ENCODE measurements at regions not wholly inside any gene's neighbourhood (a gene's known extent, or its start where the extent isn't known, plus 50 kb on each side); places are given as distances from the start of the nearest gene placed in this dataset.

DNA sequence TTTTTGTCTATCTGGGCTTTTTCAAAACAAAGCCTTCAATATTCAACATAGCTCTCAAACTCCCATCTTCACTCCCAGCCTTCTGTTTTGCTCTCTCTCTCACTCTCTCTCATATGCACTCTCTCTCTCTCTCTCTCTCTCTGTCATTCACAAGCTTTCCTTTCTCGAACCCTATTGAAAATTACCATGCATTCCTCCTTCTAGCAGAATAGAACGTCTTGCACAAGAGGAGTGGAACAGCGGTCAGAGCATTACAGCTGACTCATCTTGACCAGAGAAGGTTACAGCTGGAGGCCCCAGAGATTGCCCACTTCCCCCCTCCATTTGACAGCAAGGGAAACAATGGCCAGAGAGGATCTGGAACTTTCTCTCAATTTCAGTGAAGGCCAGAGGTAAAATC, 51.0 kb upstream of the LIFR start:
- TF ChIP-seq, protein P1, sequence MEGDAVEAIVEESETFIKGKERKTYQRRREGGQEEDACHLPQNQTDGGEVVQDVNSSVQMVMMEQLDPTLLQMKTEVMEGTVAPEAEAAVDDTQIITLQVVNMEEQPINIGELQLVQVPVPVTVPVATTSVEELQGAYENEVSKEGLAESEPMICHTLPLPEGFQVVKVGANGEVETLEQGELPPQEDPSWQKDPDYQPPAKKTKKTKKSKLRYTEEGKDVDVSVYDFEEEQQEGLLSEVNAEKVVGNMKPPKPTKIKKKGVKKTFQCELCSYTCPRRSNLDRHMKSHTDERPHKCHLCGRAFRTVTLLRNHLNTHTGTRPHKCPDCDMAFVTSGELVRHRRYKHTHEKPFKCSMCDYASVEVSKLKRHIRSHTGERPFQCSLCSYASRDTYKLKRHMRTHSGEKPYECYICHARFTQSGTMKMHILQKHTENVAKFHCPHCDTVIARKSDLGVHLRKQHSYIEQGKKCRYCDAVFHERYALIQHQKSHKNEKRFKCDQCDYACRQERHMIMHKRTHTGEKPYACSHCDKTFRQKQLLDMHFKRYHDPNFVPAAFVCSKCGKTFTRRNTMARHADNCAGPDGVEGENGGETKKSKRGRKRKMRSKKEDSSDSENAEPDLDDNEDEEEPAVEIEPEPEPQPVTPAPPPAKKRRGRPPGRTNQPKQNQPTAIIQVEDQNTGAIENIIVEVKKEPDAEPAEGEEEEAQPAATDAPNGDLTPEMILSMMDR (IDR thresholded peaks at IDR 0.05; ENCODE audit: low read depth, low read length, missing control alignments): no peak
- Histone ChIP-seq H3K27ac (peak overlapping the region; percentile 78), H3K4me3 (ENCODE audit: low read depth, low read length) (no peak overlapping the region), H3K27me3 (replicated peaks) (no peaks in the 10 kb centered on the region), H3K36me3 (replicated peaks) (no peaks in the 10 kb centered on the region)
- peak; percentile 92 for DNase-seq
- in situ Hi-C loops (cut with HindIII; ENCODE audit: low pct_ligation_motif_present, low sequenced_read_pairs): no loop called here

DNA sequence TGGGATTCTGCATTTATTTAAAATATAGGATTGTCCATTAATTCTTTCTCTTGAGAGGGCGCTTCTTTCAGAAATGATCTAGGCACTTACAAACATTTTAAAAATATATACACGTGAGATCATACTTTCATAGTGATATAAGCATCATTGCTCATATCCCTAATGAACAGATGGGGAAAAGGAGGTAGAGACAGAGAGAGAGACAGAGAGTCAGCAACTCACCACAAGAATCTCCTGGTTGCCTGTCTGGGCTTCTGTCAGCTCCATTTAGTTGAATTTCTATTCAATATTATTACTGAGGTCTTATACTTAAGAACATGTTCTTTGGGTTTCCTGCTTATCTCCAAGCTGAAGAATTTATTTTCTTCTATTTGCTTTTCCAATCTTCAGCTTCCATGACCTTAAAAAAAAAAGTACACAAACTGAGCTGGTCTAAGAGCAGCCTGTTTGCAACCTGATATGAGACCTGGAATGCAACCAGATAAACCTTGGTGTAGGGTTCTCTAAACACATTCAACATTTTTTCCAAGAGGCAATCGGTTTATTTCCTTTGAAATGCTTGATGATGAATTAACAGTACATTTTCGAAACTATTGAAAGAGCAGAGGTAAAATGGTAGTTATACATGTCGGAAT, 51.6 kb upstream of the LIFR start:
- DNase-seq: peak; percentile 45
- no peaks in the 10 kb centered on the region for H3K36me3 ChIP-seq (replicated peaks)
- in situ Hi-C loops (cut with HindIII; ENCODE audit: low pct_ligation_motif_present, low sequenced_read_pairs): no loop called here
- no peak overlapping the region for H3K4me3 ChIP-seq (ENCODE audit: low read depth, low read length)
- H3K27ac ChIP-seq: peak overlapping the region; percentile 78
- TF ChIP-seq, protein P1 (IDR thresholded peaks at IDR 0.05; ENCODE audit: low read depth, low read length, missing control alignments): no peak
- no peaks in the 10 kb centered on the region for H3K27me3 ChIP-seq (replicated peaks)

DNA sequence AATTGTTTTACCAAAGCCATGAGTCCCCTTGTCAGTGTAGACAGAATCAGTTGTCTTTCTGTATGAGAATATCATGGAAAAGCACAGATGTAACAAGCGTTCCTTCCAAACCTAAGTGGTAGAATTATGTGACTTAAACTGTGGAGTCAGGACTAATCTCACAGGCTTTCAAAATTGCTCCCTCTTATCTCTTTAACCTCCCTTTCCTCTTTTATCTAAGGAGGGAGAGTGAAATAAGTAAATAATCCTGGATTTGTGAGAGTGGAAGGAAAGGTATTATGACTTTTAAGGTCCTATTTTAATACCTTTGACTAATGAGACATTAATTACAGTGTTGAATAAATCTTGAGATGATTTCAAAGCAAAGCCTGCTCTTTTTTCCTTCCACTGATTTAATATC, 52.4 kb upstream of the LIFR start:
- H3K27ac ChIP-seq: no peak overlapping the region
- no peaks in the 10 kb centered on the region for H3K27me3 ChIP-seq (replicated peaks)
- TF ChIP-seq, protein P1 (IDR thresholded peaks at IDR 0.05; ENCODE audit: low read depth, low read length, missing control alignments): no peak
- in situ Hi-C loops (cut with HindIII; ENCODE audit: low pct_ligation_motif_present, low sequenced_read_pairs): no loop called here
- no peak overlapping the region for H3K4me3 ChIP-seq (ENCODE audit: low read depth, low read length)
- DNase-seq: no peak
- no peaks in the 10 kb centered on the region for H3K36me3 ChIP-seq (replicated peaks)

- H3K27ac ChIP-seq: no peak overlapping the region
- H3K27me3 ChIP-seq (replicated peaks): no peaks in the 10 kb centered on the region
- TF ChIP-seq, protein P1 (IDR thresholded peaks at IDR 0.05; ENCODE audit: low read depth, low read length, missing control alignments): no peak
- DNase-seq: no peak
- H3K36me3 ChIP-seq (replicated peaks): no peaks in the 10 kb centered on the region
- H3K4me3 ChIP-seq (ENCODE audit: low read depth, low read length): no peak overlapping the region
- in situ Hi-C loops (cut with HindIII; ENCODE audit: low pct_ligation_motif_present, low sequenced_read_pairs): no loop called here
These were observed 56.4 kb upstream of the LIFR start for GRCh38 chr5:38612851-38613250.

DNA sequence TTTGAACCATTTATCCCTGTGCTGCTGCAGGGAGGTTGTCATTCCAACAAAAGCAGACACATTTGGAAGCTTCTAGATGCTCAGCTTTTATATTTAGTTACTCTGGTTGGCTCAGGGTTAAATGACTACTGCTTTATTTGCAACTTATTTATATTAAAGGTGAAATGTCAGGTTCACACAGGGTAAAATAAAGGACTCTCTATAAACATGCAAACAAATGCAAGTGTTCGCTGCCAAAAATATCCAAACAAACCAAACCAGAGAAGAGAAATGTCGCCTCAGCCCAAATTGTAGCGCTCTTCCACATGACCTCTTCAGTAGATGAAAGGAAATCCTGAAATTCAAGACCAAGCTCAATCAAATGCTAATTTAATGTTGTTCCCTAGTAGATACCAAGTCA, 57.0 kb upstream of the LIFR start:
- in situ Hi-C loops (cut with HindIII; ENCODE audit: low pct_ligation_motif_present, low sequenced_read_pairs): no loop called here
- no peak overlapping the region for H3K27ac ChIP-seq
- TF ChIP-seq, protein P1 (IDR thresholded peaks at IDR 0.05; ENCODE audit: low read depth, low read length, missing control alignments): no peak
- H3K36me3 ChIP-seq (replicated peaks): no peaks in the 10 kb centered on the region
- H3K4me3 ChIP-seq (ENCODE audit: low read depth, low read length): no peak overlapping the region
- DNase-seq: no peak
- no peaks in the 10 kb centered on the region for H3K27me3 ChIP-seq (replicated peaks)

Data from brain microvascular endothelial cell (primary cell).